SKM-1 (cell line): ENCODE measurements at regions not wholly inside any gene's neighbourhood (a gene's known extent, or its start where the extent isn't known, plus 50 kb on each side); places are given as distances from the start of the nearest gene placed in this dataset.

Source experiments
- DNase-seq: peaks from one replicate; lab custom pipeline; 2025; ENCODE audit not compliant: unreplicated experiment; lab: John Stamatoyannopoulos, UW

DNA sequence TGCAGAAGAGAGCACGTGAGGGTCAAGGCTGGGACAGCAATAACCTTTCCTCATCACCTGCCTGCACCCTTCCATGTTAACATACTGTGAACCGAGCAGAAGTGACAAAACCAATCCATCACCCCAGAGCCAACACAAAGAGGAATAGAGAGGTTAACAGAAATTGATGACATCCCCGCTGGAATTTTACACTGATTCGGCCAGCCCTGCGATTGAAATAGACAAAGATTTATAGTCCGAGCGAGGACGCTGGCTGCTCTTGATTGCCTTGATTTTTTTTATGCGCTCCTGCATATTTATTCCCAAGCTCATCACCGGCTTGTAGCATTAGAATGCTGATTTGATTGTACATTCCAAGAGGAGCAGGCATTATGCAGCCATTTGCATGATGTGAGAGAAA, 729.7 kb downstream of the BCL11B start:
- DNase-seq = no peak

DNA sequence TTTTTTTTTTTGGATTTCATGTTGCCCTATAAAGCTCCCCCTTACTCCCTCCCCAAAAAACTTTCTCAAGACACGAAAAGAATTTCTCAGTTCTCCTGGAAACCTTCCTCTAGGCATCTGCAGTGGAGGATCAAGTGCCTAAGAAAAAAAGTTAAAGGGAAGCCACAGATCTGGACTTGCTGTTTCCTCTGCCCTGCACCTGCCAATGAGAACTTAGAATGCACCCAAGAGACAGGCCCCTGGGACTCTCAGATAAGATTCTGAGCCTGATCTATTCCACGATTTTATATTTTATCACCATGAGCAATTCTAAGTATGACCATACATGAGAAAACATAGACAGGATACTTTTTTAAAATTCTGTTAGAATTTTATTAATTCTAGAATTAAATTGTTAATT, 728.9 kb downstream of the BCL11B start:
- no peak for DNase-seq

DNA sequence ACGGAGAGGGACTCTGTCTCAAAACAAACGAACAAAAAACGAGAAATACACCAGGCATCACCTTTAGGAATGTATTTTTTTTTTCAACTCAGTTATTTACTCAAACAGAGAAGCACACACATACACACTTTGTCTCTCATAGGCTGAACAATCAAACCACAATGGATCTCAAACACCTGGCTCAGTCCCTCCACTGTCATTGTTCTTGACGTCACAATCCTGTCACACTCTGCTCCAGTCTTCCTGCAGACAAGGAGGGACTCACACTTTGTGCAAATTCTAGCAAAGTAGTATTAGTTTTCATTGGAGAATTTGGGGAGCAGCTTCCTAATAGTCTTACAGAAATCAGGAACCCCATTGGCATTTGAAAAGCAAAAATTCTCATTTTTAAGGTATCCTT, 727.8 kb downstream of the BCL11B start:
- DNase-seq = no peak

DNA sequence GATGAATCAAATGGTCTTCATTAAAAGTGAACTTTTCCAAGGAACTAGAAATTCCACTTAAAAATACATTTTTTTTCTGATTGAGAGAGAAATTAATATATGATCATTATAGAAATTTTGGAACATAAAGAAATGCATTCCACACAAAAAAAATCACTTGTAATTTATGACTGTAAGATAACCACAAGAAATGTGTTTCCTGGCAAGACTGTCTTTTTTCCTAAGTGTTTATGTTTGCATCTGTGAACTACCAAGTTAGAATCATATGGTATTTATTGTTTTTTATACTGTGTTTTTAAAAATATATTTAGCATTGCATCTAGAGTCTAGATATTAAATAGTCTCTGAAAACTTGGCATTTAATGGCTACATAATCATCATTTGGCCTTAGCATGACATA, 726.8 kb downstream of the BCL11B start:
- no peak for DNase-seq

DNA sequence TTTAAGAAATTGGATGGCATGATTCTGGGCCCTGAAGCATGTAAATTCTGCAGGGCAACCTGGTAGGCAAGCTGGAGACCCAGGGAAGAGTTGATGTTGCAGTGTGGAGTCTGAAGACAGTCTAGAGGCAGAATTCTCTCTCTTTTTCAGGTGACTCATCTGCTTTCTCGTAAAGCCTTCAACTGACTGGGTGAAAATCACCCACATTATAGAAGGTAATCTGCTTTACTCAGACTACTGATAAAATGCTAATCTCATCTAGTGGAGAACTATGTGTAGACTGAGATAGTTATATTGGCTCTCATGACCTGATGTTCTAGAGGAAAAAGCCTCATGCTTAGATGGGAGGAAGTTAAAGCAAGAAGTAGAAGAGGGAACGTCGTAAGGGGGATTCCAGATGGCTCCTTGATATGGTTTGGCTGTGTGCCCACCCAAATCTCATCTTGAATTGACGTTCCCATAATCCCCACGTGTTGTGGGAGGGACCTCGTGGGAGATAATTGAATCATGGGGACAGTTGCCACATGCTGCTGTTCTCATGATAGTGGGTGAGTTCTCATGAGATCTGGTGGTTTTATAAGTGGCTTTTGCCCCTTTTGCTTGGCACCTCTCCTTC, 723.8 kb downstream of the BCL11B start:
- DNase-seq = no peak

DNA sequence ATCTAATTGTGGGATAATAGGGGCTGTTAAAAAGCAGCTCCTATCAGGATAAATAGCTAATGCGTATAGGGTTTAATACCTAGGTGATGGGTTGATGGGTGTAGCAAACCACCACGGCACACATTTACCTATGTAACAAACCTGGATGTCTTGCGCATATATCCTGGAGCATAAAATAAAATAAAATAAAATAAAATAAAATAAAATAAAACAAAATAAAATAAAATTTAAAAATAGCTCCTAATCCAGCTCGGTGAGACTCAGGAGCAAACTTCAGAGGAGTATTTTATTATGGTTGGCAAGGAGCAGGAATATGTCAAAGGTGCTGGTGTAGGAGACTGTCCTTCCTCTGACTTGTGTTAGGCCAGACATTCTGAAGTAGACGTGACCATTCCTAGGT, 721.0 kb downstream of the BCL11B start:
- DNase-seq = no peak

DNA sequence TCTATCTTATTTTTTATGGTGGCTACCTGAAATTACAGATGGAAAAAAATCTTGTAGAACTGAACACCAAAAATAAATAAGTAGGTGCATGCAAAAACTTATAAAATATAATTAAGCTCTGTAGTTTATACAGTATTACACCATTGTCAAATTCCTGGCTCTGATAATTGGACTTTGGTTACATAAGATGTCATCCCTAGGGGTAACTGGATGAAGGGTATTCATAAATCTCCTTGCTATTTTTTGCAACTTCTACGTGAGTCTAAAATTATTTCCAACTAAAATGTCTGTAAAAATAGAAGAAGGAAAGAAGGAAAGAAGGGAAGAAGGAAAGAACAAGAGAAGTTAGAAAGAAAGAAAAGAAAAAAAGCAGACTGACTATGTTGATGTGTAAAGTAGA, 716.6 kb downstream of the BCL11B start:
- DNase-seq = no peak

DNA sequence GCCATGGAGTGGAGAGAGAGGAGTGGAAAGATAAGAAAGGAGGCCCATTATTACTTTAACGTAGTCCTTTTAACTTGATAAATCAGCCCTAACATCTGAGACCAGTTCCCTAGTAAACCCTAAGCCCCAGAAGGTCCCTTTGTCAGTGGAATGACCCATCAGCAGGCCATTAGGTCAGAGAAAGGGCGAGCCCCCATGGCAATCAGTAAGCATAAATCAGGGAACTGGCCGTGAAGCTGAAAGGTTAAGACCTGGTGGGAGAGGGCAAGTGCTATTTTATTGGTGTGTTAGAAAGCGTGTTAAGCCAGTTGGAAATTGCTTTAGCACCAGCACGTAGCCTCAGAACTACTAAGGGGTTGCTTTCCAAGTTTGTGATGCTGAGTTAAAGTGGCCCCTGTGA, 708.0 kb downstream of the BCL11B start:
- DNase-seq = no peak

DNA sequence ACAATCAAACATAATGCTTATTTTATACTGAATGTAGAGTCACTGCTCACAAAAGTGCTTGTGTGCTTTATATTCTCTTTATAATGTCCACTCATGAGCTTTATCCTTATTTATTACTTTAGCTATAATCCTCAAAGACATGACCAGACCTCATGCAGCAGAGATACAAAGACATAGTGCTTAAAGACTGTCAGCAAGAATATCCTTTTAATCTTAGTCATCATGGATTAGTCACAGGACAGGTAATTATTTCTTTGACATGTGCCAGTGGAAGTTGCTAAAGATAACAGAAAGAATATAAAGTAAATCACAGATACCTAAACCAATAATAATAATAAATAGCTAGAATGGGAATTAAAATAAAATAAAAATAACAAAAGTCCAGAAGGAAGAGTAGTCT, 707.5 kb downstream of the BCL11B start:
- no peak for DNase-seq

DNA sequence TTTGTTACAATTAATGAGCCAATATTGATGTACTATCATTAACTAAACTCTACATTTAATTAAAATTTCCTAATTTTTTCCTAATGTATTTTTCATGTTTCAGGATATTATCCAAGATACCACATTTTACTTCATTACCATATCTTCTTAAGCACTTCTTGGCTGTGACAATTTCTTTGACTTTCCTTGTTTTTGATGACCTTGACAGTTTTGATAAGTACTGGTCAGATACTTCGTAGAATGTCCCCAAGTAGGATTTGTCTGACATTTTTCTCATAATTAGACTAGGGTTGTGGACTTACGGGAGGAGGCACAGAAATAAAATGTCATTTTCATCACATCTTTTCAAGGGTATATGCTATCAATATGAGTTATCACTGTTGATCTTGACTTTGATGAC, 700.9 kb downstream of the BCL11B start:
- no peak for DNase-seq

DNA sequence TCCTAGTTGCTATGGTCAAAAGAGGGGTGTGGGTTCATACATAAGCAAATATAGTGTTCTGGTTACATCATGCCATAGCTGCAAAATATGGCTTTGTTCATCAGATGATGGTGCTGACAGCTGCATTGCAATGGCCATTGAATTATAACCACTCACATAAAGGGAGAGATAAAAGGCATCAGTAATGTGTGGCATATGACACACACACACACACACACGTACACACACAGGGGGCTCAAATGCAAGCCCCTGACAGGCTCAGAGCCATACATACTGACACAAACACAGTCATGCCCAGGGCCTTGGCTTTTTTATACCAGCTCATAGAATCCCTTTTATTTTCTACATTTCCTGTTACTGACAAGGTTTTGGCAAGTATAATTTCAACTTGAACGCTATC, 698.9 kb downstream of the BCL11B start:
- no peak for DNase-seq

DNA sequence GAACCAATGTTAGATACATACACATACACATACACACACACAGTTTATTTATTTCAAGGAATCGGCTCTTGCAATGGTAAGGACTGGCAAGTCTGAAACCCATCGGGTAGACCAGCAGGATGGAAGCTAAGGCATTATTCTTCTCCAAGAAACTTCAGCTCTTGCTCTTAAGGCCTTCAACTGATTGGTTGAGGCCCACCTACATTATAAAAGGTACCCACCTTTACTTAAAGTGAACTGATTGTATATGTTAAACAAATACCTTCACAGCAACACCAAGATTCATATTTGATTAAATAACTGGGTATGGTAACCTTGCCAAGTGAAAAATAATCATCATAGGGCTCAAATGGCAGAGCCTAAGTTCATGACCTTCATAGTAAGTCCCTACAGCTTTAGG, 695.5 kb downstream of the BCL11B start:
- no peak for DNase-seq

DNA sequence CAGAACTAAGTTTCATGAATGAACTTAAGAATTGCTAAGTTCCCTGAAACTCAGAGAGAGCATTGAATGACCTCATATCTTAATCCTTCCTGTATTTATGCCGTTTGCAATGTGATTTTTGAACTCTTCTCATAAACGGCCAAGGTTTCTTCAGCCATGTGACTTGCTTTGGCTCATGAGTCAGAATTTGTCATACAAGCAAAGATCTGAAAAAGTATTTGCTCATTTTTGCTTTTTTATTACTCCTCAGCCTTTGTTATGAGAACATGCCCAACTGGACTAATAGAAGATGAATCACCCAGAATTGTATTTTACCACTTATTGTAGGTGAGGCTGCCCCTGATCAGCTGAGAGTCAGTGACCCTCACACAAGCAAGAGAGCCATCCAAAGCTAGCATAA, 693.8 kb downstream of the BCL11B start:
- no peak for DNase-seq

DNA sequence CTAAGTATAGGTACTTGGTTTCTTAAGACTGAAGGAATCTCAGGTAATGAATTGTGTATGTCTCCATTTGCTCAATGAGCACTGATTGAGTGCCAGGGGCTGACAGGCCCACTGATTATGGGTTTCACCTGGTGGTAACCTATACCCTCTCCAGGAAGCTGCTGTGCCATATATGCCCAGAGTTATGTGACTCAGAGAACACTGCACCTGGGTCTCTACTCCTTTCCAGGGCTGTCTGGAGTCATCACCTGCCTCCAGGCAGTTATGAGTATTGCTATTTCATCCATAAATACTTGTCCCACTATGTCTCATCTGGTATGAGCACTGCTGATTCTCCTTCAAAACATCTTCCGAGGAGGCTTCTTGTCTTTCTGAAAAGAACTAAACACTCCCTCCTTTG, 692.9 kb downstream of the BCL11B start:
- DNase-seq = no peak

DNA sequence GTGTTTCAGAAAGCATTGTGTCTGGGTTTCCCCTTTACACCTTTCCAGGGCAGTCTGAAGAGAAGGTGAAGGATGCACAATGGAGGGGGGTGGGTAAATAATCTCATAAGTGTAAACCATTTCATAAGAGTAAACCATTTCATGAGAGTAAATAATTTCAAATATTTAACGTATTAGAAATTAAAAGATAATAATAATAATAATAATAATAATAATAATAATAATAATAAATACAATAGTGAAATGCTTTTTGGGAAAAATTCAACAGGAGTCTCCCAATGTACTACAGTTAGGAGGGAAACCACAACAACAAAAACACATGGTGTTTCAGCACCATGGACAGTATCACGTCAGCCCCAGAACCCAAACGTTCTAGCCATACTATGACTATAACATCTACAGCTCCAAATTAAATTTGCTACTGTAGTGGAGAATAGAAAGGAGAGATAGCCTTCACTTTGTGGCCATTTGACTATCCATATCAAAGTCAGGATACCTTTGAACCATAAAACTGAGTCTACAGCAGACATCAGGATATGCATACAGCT, 691.8 kb downstream of the BCL11B start:
- no peak for DNase-seq

DNA sequence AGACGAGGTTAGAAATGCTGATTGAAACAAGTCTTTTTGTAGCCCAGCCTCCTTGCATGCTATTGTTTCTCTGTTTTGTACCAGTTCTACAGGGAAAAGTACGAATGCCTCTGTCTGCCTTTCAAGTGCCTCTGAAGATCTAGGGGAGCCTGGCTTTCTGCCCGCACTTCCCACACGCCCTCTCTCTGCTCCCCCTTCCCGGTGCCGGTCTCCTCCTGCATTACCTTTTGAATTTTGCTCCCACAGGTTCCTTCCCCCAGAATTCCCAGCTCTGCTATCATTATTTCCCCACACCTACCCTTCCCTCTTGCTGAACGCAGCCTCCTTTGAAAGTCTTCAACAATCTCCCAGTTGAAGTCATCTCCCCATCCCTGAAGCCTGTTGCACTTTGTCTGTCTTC, 689.7 kb downstream of the BCL11B start:
- DNase-seq = no peak

DNA sequence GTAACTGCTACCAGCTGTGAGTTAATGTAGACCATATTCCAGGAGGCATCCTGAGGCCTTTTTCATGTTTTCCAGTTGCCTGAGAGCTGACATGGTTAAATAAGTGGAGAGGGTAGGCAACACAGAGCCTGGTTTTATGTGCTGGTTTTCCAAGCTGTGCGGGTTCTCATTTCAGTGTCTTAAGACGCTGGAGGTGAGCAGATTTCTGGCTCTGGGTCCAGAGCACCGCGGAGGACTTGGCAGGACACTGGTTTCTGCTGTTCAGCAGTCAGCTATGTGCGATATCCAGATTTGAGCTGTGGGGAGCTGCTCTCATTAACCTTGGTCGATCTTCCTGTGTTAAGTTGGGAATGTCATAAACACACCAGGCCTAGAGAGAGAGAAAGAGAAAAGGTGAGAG, 680.8 kb downstream of the BCL11B start:
- no peak for DNase-seq

DNA sequence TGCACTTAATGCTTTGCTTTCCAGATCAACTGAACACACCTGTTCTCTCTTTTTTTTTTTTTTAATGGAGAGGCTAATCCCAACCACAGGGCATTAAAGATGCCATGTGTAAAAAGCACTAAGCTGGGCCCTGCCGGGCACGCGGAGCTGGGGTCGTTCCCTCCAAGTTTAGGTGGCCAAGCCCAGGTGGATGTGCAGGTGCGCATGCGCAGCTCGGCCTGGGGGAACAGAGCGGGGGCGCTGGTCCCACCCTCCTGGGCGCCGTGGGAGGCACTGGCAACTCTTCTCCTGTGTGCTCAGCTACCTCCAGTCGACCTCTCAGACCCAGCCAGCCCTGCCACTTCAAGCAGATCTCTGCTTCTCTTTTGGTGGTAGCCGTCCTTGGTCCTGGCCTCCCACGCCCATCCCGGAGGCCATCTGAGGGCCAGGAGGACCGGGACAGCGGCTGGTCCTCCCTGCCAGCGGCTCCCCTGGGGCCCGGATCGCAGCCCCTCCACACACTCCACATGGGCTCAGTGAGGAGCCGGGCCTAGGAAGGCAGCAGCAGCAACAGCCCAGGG, 679.3 kb downstream of the BCL11B start:
- DNase-seq = no peak

DNA sequence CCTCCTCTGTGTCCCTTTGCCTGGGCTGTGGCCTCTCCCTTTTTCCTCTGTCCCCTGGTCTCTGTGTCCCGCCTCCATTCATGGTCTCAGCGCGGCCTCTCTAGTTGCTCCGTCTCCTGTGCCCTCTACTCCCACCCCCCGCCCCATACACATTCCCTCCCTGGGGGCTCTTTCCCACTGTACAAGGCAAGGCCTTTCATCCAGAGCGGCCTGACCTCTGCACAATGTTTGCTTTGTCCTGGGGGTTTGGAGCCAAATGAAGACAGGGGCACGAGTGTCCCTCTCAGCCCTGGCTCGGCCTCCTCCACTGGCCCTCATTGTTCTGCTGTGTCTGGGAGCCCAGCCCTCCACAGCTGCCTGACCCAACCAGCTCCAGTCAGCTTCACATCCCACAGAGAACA, 678.6 kb downstream of the BCL11B start:
- no peak for DNase-seq

DNA sequence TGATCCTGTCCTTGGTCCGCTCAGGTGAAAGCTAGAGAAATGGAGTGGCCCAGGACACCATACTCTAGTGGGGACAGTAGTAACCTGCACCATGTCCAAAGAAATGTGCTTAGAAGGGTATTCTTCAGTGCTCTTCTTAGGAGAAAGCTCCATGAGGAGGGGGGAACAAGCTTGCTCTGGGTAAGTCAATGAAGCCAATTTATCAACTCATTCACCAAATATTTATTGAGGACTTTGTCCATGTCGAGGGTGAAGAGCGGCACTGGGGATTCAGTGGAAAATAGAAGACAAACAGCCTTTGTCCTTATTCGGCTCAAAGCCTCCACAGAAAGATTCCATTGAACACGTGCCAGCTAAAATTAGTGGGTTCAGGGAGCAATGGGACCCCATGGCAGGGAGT, 677.8 kb downstream of the BCL11B start:
- no peak for DNase-seq

DNA sequence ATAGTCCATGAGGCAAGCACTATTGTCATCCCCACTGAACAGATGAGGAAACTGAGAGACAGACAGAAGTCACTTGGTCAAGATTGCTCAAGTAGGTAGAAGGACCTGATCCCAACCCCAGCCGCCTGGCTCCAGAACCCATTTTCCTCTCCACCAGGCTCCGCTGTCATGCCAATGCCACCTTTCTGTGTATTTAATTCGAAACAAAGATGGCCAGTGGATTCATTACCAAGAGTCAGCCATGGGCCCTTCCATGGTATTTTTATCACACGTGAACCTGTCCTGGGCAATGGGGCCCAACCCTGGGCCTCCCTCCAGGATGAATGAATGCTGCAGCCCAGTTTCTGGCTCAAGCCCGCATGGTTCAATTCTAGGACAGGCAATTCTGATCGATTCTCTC, 673.4 kb downstream of the BCL11B start:
- no peak for DNase-seq

DNA sequence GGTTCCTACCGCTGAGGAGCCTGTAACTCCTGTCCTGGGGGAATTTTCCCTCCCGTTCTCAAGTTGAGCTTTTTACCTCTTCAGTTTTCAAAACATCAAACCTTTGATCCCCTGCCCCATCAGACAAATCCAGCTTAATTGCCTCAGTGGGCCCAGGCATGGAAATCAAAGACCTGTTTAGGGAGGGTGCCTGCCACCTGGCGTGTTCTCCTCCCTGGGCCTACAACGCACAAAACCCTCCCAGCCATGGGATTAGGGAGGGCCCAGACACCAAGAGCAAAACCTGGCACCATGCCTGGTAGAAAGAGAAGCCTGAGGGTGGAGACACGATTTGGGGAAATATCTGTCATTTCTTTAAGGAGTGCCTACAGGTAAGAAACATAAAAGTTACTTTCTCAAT, 672.9 kb downstream of the BCL11B start:
- no peak for DNase-seq

DNA sequence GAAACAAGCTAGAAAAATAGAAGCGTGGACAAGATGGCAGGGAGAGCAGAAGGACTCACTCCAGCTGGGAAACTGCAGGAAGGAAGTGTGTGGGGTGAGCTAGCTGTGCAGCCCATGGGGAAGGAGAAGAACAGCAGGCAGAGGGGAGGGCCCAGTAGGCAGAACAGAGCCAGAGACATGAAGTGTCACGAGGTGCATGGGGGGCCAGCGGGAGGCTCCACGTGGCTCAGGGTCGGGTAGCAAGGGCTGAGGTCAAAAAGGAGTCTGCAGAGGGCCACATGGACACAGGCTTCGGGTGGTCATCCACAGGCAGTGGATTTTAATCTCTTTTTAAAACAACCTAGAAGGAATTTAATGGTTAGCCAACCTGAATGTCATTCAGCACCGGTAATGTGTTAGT, 669.0 kb downstream of the BCL11B start:
- no peak for DNase-seq
